ENCODE measurements at regions not wholly inside any gene's neighbourhood (a gene's known extent, or its start where the extent isn't known, plus 50 kb on each side); places are given as distances from the start of the nearest gene placed in this dataset.

GRCh38 chr13:106819413-106820180 lies 251.7 kb upstream of the ARGLU1 start:
- DNase-seq (ENCODE audit: low spot score) = no peak

- no peak for DNase-seq (ENCODE audit: low spot score)
Measured at GRCh38 chr13:106818971-106819370, 251.0 kb upstream of the ARGLU1 start.

- DNase-seq (ENCODE audit: low spot score) = no peak
Measured at GRCh38 chr13:106815545-106815944, 247.6 kb upstream of the ARGLU1 start.

- DNase-seq (ENCODE audit: low spot score) = peak; percentile 27
Measured at GRCh38 chr13:106814463-106814862, 246.5 kb upstream of the ARGLU1 start.

GRCh38 chr13:106810069-106810468 lies 242.1 kb upstream of the ARGLU1 start:
- no peak for DNase-seq (ENCODE audit: low spot score)

- DNase-seq (ENCODE audit: low spot score) = no peak
Measured at GRCh38 chr13:106804991-106805390, 237.1 kb upstream of the ARGLU1 start.

- no peak for DNase-seq (ENCODE audit: low spot score)
Measured at GRCh38 chr13:106802917-106803316, 235.0 kb upstream of the ARGLU1 start.

- DNase-seq (ENCODE audit: low spot score) = no peak
Measured at GRCh38 chr13:106799781-106800335, 231.9 kb upstream of the ARGLU1 start.

GRCh38 chr13:106797081-106797640 lies 229.2 kb upstream of the ARGLU1 start:
- no peak for DNase-seq (ENCODE audit: low spot score)

- no peak for DNase-seq (ENCODE audit: low spot score)
Measured at GRCh38 chr13:106796280-106797047, 228.5 kb upstream of the ARGLU1 start.

- peak; percentile 25 for DNase-seq (ENCODE audit: low spot score)
Measured at GRCh38 chr13:106795847-106796246, 227.9 kb upstream of the ARGLU1 start.

GRCh38 chr13:106794117-106794516 lies 226.2 kb upstream of the ARGLU1 start:
- no peak for DNase-seq (ENCODE audit: low spot score)

GRCh38 chr13:106789911-106790310 lies 222.0 kb upstream of the ARGLU1 start:
- DNase-seq (ENCODE audit: low spot score) = no peak

GRCh38 chr13:106786006-106786563 lies 218.1 kb upstream of the ARGLU1 start:
- no peak for DNase-seq (ENCODE audit: low spot score)

- no peak for DNase-seq (ENCODE audit: low spot score)
Measured at GRCh38 chr13:106774621-106775020, 206.7 kb upstream of the ARGLU1 start.

GRCh38 chr13:106772006-106772601 lies 204.2 kb upstream of the ARGLU1 start:
- peak; percentile 39 for DNase-seq (ENCODE audit: low spot score)

- no peak for DNase-seq (ENCODE audit: low spot score)
Measured at GRCh38 chr13:106768991-106769390, 201.1 kb upstream of the ARGLU1 start.

GRCh38 chr13:106762708-106763107 lies 194.8 kb upstream of the ARGLU1 start:
- no peak for DNase-seq (ENCODE audit: low spot score)

GRCh38 chr13:106756446-106756845 lies 188.5 kb upstream of the ARGLU1 start:
- no peak for DNase-seq (ENCODE audit: low spot score)

- no peak for DNase-seq (ENCODE audit: low spot score)
Measured at GRCh38 chr13:106755542-106755941, 187.6 kb upstream of the ARGLU1 start.

- DNase-seq (ENCODE audit: low spot score) = peak; percentile 31
Measured at GRCh38 chr13:106753251-106753650, 185.3 kb upstream of the ARGLU1 start.
